ENCODE measurements at regions not wholly inside any gene's neighbourhood (a gene's known extent, or its start where the extent isn't known, plus 50 kb on each side); places are given as distances from the start of the nearest gene placed in this dataset.

GRCh38 chr18:44213293-44213692 lies 467.4 kb upstream of the SETBP1 start:
- Histone ChIP-seq H3K27me3 (no peaks in the 10 kb centered on the region), H3K36me3 (no peaks in the 10 kb centered on the region), H3K4me1 (no peaks in the 10 kb centered on the region), H3K27ac (no peak overlapping the region), H3K9me3 (no peaks in the 10 kb centered on the region), H3K4me3 (no peak overlapping the region)
- no peak for DNase-seq
- TF ChIP-seq POLR2A (IDR thresholded peaks at IDR 0.05): no peak
- TF ChIP-seq CTCF (IDR thresholded peaks at IDR 0.05): no peak

- H3K4me3 ChIP-seq: no peak overlapping the region
- no peak overlapping the region for H3K27ac ChIP-seq
- no peaks in the 10 kb centered on the region for H3K9me3 ChIP-seq
- no peak for TF ChIP-seq CTCF (IDR thresholded peaks at IDR 0.05)
- TF ChIP-seq POLR2A (IDR thresholded peaks at IDR 0.05): no peak
- no peak for DNase-seq
- H3K27me3 ChIP-seq: no peaks in the 10 kb centered on the region
- H3K36me3 ChIP-seq: no peaks in the 10 kb centered on the region
- H3K4me1 ChIP-seq: no peaks in the 10 kb centered on the region
These were observed 466.3 kb upstream of the SETBP1 start for GRCh38 chr18:44214396-44214795.

GRCh38 chr18:44216169-44216568 lies 464.5 kb upstream of the SETBP1 start:
- TF ChIP-seq CTCF (IDR thresholded peaks at IDR 0.05) (no peak), POLR2A (IDR thresholded peaks at IDR 0.05) (no peak)
- no peaks in the 10 kb centered on the region for H3K36me3 ChIP-seq
- H3K4me1 ChIP-seq: no peaks in the 10 kb centered on the region
- no peak overlapping the region for H3K27ac ChIP-seq
- no peaks in the 10 kb centered on the region for H3K9me3 ChIP-seq
- DNase-seq: no peak
- no peak overlapping the region for H3K4me3 ChIP-seq
- no peaks in the 10 kb centered on the region for H3K27me3 ChIP-seq

GRCh38 chr18:44227501-44227900 lies 453.2 kb upstream of the SETBP1 start:
- H3K36me3 ChIP-seq: no peaks in the 10 kb centered on the region
- no peaks in the 10 kb centered on the region for H3K4me1 ChIP-seq
- DNase-seq: no peak
- no peaks in the 10 kb centered on the region for H3K9me3 ChIP-seq
- H3K4me3 ChIP-seq: no peak overlapping the region
- H3K27me3 ChIP-seq: no peaks in the 10 kb centered on the region
- no peak overlapping the region for H3K27ac ChIP-seq
- no peak for TF ChIP-seq POLR2A (IDR thresholded peaks at IDR 0.05)
- TF ChIP-seq CTCF (IDR thresholded peaks at IDR 0.05): no peak

- H3K36me3 ChIP-seq: no peaks in the 10 kb centered on the region
- H3K4me1 ChIP-seq: no peaks in the 10 kb centered on the region
- no peaks in the 10 kb centered on the region for H3K27me3 ChIP-seq
- no peak for TF ChIP-seq CTCF (IDR thresholded peaks at IDR 0.05)
- H3K27ac ChIP-seq: no peak overlapping the region
- H3K4me3 ChIP-seq: no peak overlapping the region
- no peaks in the 10 kb centered on the region for H3K9me3 ChIP-seq
- peak in 2 of 3 donors; percentile 36 to 47 for DNase-seq
These were observed 451.0 kb upstream of the SETBP1 start for GRCh38 chr18:44229693-44230108.

GRCh38 chr18:44231936-44232335 lies 448.8 kb upstream of the SETBP1 start:
- TF ChIP-seq POLR2A (IDR thresholded peaks at IDR 0.05) (no peak), CTCF (IDR thresholded peaks at IDR 0.05) (no peak)
- H3K36me3 ChIP-seq: no peaks in the 10 kb centered on the region
- DNase-seq: no peak
- H3K27ac ChIP-seq: no peak overlapping the region
- no peaks in the 10 kb centered on the region for H3K9me3 ChIP-seq
- no peak overlapping the region for H3K4me3 ChIP-seq
- no peaks in the 10 kb centered on the region for H3K4me1 ChIP-seq
- no peaks in the 10 kb centered on the region for H3K27me3 ChIP-seq

All from Peyer's patch (tissue), 4 donors.